H54 (cell line): ENCODE measurements at regions not wholly inside any gene's neighbourhood (a gene's known extent, or its start where the extent isn't known, plus 50 kb on each side); places are given as distances from the start of the nearest gene placed in this dataset.

Experiments
- DNase-seq: peaks from one replicate; pipeline ENCODE4 v3.0.0; 2011; ENCODE audit warnings: low spot score, mixed read lengths; ENCODE audit not compliant: insufficient read length
- FAIRE-seq: peaks from 3 replicates; lab custom pipeline; 2011; peaks lifted over from hg19 to GRCh38; lab: Jason Lieb, UNC
- POLR2A ChIP-seq: IDR thresholded peaks from 2 replicates; pipeline ENCODE4 v1.6.1; 2011; ENCODE audit warnings: low read depth, mild to moderate bottlenecking, low read length

- TF ChIP-seq POLR2A, result no peak
- DNase-seq (no peak), FAIRE-seq (no peak)
Measured at GRCh38 chr6:78268591-78269452, 598.5 kb upstream of the IRAK1BP1 start.

GRCh38 chr6:78300885-78301284 lies 566.5 kb upstream of the IRAK1BP1 start:
- DNase-seq (no peak), FAIRE-seq (no peak)
- TF ChIP-seq POLR2A, result no peak

DNA sequence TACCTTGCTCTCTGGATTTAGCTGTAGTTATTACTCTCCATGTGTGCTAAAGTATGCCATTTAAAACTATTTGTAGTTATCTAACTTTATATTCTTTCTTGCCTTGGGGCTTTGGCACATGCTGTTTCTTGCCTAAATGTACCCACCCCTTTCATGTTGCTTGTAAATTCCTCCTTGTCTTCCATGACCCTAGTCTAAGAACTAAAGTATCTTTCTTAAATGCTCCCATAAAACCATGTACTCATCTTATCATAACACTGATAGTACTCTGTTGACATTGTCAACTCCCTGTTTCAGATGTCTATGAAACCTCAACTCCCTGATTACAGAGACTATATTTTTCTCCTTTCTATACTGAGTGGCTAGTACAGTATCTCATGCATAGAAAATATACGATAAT lies 564.9 kb upstream of the IRAK1BP1 start:
- DNase-seq (no peak), FAIRE-seq (no peak)
- no peak for TF ChIP-seq POLR2A

- FAIRE-seq, result no peak
Measured at GRCh38 chr6:78308025-78308424, 559.3 kb upstream of the IRAK1BP1 start.

DNA sequence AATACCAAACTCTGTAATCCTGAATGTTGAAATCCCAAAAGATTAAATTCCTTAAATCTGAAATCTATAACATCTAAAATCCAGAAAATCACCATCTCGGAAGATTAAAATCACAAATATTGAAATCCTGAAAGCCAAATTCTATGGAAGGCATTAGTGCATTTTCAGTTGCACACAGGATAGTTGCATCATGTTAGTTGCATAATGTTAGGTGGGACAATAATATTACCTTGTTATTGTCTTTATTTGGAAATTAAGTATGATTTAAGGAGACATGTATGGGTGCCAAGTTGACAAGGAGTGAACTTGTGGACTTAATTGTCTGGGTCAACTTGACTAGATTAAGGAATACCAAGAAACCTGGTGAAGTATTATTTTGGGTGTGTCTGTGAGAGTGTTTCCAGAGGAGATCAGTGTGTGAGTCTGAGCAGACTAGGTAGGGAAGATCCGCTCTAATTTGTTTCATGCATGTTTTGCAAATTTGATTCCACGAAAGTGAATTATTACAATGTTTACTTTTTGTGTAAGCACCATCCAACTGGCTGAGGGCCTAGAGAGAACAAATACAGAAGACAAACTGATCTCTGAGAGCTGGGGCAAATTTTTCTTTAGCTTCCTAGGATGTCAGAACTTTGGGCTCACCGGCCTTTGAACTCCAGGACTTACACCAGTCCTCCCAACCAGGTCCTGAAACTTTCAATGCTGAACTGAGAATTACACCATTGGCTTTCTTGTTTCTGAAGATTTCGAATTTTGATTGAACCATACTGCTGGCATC lies 545.1 kb upstream of the IRAK1BP1 start:
- FAIRE-seq (no peak), DNase-seq (no peak)
- no peak for TF ChIP-seq POLR2A

More at GRCh38 chr6:78308025-78308424, 559.3 kb upstream of the IRAK1BP1 start:
- TF ChIP-seq POLR2A, result no peak
- DNase-seq, result no peak

GRCh38 chr6:78324213-78324612 lies 543.1 kb upstream of the IRAK1BP1 start:
- DNase-seq (no peak), FAIRE-seq (no peak)
- TF ChIP-seq POLR2A, result no peak

DNA sequence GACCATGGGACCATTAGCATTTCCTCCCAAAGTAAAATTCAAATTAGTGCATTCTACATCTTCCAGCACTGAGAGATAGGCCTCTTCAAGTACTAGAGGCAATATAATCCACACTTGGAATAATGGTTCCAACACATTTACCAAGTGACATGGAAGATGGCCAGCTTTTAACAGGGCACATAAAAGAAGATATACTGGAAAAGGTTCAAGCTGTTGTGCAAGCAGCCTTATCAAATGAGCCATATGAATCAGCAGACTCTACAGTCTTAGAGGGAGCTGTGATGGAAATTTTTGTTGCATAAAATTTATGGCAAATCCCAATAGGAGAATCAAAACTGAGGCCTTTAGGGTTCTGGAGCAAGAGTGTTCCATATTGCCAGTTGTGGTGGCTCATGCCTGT lies 526.6 kb upstream of the IRAK1BP1 start:
- TF ChIP-seq POLR2A, result no peak
- DNase-seq (no peak), FAIRE-seq (no peak)

GRCh38 chr6:78345882-78346281 lies 521.5 kb upstream of the IRAK1BP1 start:
- DNase-seq (no peak), FAIRE-seq (no peak)
- TF ChIP-seq POLR2A, result no peak

GRCh38 chr6:78347191-78347916 lies 520.0 kb upstream of the IRAK1BP1 start:
- DNase-seq (no peak), FAIRE-seq (no peak)
- no peak for TF ChIP-seq POLR2A

GRCh38 chr6:78353040-78353439 lies 514.3 kb upstream of the IRAK1BP1 start:
- TF ChIP-seq POLR2A, result no peak
- no peak for DNase-seq
- no peak for FAIRE-seq

DNA sequence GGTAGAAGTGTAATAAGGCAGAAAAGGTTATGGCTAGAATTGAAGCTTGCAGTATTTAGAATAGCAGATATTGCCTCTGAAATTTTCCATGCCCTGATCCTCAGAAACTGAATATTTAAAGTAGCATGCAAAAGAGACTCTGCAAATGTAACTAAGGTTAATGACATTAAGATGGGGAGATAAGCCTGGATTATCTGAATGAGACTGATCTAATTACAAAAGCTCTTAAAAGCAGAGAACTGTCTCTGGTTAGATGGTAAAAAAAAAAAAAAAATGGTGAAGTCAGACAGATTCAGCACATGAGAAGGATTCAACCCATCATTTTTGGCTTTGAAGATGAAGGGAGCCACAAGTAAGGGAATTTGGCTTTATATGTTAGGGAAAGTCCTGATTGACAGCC lies 503.7 kb upstream of the IRAK1BP1 start:
- DNase-seq (no peak), FAIRE-seq (no peak)
- TF ChIP-seq POLR2A, result no peak

- FAIRE-seq (no peak), DNase-seq (no peak)
- no peak for TF ChIP-seq POLR2A
Measured at GRCh38 chr6:78365473-78365872, 501.9 kb upstream of the IRAK1BP1 start.

DNA sequence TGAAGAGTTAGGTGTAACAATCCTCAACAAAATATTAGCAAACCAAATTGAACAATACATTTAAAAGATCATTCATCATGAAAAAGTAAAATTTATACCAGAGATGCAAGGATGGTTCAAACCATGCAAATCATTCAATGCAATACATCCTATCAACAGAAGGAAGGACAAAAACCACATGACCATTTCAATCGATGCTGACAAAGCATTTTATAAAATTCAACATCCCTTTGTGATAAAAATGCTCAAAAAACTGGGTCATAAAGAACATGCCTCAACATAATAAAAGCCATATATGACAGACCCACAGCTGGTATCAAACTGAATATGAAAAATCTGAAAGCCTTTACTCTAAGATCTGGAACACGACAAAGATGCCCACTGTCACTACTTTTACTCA lies 490.3 kb upstream of the IRAK1BP1 start:
- DNase-seq (no peak), FAIRE-seq (no peak)
- no peak for TF ChIP-seq POLR2A

DNA sequence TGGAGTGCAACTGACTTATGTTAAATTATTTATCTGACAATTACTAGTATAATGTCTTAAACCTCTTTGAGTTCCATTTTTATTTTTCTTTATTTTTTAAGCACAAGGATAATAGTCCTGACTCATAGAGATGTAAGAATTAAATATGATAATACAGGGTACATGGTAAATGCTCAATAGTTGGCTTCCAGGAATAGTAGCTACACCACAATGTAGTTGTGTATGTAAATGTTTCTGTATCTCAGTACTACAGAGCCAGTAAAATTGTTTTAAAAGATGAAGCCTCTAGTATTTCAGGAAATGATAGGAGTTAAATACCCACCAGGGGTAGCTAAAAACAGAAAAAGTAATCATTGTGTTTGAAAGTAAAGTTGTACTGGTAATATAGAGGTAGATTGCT lies 487.4 kb upstream of the IRAK1BP1 start:
- FAIRE-seq (no peak), DNase-seq (no peak)
- TF ChIP-seq POLR2A, result no peak
